NCI-H345 (cell line): ENCODE measurements at regions not wholly inside any gene's neighbourhood (a gene's known extent, or its start where the extent isn't known, plus 50 kb on each side); places are given as distances from the start of the nearest gene placed in this dataset.
A peak's percentile ranks its signal among the peaks of the same experiment; 100 is the strongest.
"Not testable (repeated sequence)": the region's sequence is repeated elsewhere in the genome, so short reads cannot be mapped to it uniquely, and the experiment has no call there.

Experiments used
- DNase-seq: peaks from one replicate; lab custom pipeline; 2025; lab: John Stamatoyannopoulos, UW

DNA sequence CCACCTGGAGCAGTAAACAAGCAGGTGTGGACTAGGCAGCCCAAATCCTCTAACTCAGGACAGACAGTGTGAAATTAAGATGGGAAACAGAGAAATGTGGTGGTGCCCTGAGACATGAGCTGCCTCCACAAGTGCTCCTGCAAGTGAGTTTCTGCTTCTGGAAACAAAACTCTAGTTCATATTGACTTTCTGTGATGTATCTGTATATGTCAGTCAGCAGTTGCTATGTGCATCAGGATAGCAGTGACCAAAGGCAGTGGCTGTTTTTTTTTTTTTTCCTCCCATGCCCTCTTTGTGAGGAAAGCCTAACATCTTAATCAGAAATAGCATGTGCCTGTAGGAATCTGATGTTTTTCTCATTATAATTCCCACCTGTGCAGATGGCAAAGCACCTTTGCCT lies 318.4 kb upstream of the SEMA6A start:
- DNase-seq: no peak

GRCh38 chr5:116887104-116887503 lies 312.5 kb upstream of the SEMA6A start:
- peak; percentile 18 for DNase-seq

- no peak for DNase-seq
Observed at GRCh38 chr5:116885825-116886224, 311.2 kb upstream of the SEMA6A start.

- no peak for DNase-seq
Observed at GRCh38 chr5:116883875-116884274, 309.3 kb upstream of the SEMA6A start.

DNA sequence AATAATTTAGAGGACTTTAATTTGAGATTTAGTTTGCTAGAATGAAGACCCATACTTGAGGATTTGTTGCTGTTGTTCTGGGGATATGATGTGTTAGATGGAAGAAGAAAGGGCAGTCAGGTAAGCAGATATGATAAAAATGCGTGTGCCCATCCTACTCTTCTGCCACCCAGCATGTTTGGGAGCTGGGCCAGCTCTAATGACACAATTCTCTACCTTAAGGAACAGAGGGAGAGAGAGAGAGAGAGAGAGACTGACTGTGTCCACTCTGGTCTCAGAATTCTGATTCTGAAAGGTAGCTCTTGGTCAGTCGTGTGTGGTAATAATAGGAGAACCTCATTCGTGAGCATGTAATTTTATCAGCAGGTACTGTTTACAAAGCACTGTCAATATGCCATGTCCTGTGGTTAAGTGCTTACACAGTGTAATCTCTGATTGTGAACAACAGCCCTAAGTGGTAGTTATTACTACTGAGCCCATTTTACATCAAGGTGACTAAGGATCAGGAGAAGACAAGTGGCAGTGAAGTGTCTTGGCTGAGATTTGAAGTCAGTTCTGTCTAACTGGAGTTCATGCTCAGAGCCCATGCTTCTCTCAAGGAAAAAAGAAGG lies 307.4 kb upstream of the SEMA6A start:
- DNase-seq: peak; percentile 69

GRCh38 chr5:116880601-116881000 lies 306.0 kb upstream of the SEMA6A start:
- no peak for DNase-seq

- no peak for DNase-seq
Observed at GRCh38 chr5:116880150-116880549, 305.5 kb upstream of the SEMA6A start.

GRCh38 chr5:116876240-116876840 lies 301.7 kb upstream of the SEMA6A start:
- DNase-seq: no peak

DNA sequence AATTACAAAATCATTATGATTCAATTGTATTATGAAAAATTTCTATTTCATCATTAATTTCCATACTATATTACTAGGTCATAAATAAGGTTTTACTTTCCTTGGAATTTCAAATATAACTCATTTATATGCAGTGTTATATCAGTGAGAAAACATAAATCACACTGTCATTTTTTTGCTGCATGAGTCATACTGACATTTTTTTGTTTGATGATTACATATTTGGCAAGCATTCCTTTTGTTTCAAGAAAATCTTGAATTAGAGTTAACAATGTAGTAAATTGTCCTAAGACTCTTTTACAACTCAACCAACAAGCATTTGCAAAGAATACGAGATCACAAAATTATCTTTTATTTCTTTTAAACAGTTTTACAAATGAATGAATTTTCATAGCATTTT lies 298.4 kb upstream of the SEMA6A start:
- no peak for DNase-seq

DNA sequence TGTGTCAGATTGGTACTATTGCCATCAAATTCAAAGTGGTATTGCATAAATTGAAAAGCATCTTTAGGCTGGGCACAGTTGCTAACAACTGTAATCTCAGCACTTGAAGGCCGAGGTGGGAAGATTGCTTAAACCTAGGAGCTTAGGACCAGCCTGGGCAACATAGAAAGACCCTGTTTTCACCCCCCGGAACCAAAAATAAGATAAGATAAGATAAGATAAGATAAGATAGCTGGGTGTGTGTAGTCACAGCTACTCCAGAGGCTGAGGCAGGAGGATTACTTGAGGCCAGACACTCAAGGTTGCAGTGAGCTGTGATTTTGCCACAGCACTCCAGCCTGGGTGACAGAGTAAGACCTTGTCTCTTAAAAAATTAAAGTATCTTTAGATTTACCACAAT lies 297.9 kb upstream of the SEMA6A start:
- no peak for DNase-seq

DNA sequence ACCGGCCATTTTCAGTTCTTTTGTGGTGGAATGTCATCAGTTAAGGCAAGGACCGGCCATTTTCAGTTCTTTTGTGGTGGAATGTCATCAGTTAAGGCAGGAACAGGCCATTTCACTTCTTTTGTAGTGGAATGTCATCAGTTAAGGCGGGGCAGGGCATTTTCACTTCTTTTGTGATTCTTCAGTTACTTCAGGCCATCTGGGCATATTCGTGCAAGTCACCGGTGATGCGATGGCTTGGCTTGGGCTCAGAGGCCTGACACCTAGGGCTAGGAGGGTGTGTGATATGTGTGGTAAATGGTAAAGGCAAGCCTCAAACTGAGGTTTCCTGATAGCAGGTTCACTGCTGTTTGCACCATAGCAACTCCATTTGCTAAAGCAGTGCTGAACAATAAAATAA lies 293.2 kb upstream of the SEMA6A start:
- not testable (repeated sequence) for DNase-seq

DNA sequence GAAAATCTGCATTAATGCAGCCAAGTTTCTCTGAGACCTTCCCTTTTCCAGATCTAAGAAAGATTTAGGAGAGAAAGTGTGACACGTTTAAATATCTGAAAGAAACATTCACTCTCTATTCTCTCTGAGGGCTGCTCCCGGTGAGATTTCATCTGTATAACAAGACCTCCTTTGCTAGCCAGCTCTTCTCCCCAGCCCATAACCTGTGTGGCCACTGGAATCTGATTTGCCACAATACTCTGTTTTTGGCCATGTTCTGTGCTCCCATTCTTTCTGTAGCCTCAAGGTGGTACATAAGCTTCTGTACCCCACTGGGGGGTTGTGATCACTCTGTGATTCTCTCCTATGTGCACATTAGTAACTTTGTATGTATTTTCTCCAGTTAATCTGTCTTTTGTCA lies 291.0 kb upstream of the SEMA6A start:
- no peak for DNase-seq

GRCh38 chr5:116864838-116865190 lies 290.2 kb upstream of the SEMA6A start:
- DNase-seq: no peak

DNA sequence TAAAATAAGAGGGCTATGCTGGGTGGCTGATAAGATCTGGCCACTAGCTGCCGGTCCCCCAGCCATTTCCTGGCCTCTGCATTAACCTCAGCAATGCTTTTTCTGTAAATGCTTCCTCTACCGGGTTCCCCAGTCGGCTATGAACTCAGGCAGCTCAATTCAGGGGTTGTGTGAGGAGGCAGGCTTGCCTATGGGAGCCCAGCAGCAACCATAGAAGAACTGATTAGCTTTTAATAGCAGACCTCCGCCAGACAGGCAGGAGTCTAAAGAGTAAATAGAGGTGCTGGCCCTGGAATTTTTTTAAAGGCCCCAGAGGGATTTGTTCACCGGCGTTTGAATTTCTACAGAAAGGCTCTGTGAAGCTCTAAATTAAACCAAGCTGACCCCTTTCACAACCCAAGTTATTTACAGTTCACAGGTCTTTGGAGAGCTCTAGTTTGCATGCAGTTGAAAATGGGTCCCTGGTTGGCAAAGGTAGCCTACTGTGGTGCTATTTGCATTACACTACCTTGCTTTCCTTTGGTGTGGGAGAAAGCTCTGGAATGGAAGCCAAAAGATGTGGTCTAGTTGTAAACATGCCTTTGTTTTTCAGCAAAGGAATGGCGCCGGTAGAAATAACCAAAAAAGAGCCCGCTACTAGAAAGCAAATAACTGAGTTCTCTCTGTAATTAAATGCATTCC lies 289.7 kb upstream of the SEMA6A start:
- no peak for DNase-seq

GRCh38 chr5:116862632-116863455 lies 288.2 kb upstream of the SEMA6A start:
- DNase-seq: no peak

DNA sequence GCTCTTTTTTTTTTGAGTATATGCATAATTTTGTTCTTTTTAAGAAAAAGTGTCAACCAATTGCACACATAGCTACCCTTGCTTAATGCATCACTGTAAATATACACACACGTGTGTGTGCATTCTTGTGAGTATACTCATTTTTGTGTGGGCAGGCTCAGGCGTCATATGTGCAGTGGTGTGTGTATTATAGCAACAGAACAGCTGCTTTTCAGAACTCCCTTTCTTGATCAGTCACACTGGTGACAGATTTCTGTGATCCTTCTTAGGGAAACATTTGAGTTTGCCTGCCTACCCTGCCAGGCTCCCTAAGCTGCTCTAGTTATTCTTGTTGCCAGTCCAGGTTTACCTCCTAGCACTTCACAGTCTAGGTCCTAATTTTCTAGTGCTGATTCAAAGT lies 287.0 kb upstream of the SEMA6A start:
- DNase-seq: no peak

GRCh38 chr5:116861097-116861496 lies 286.5 kb upstream of the SEMA6A start:
- no peak for DNase-seq

GRCh38 chr5:116859666-116860320 lies 285.2 kb upstream of the SEMA6A start:
- DNase-seq: no peak

DNA sequence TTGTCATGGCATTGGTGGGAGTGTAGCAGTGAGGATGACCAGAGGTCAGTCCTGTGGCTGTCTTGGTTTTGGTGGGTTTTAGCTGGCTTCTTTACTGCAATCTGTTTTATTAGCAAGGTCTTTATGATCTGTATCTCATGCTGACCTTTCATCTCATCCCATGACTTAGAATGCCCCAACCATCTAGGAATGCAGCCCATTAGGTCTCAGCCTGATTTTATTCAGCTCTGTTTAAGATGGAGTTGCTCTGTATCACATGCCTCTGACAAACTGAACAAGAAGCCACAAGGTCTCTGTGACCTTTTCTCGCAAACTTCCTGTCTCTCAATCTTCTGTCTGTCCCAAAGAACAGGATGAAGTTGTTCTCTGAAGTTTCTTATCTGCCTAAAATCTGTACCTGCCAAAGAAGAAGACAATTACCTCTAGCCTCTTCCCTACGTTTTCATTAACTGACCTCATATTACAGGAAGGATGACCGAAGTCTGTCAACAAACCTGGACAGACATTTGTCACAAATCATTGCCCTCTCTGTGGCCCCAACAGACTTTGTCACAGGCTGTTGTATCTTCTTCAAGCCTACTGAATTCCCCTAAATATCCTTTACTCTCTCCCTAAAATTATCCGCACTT lies 284.2 kb upstream of the SEMA6A start:
- no peak for DNase-seq

DNA sequence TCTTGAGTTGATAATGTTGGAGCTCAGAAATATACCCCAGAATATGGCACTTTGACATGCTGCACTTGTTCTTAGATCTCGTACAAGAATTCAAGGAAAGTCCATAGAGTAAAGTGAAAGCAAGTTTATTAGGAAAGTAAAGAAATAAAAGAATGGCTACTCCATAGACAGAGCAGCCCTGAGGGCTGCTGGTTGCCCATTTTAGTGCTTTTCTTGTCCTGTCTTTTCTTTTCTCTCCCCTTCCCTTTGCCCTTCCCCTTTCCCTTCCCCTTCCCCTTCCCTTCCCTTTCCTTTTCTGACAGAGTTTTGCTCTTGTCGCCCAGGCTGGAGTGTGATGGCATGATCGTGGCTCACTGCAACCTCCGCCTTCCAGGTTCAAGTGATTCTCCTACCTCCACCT lies 283.4 kb upstream of the SEMA6A start:
- DNase-seq: not testable (repeated sequence)

DNA sequence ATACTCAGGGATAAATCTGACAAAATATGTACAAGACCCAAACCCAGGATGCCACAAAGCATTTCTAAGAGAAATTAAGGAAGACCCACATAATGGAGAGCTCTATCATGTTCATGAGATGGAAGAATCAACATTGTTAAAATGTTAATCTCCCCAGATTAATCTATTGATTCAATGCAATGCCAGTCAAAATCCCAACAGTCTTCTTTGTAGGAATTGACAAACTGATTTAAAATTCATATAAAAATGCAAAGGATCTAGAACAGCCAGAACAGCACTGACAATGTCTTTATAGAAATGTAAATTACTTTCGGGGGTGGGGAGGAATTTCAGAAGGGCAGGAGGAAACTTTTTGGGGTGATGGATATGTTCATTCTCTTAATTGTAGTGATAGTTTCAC lies 281.6 kb upstream of the SEMA6A start:
- DNase-seq: no peak

DNA sequence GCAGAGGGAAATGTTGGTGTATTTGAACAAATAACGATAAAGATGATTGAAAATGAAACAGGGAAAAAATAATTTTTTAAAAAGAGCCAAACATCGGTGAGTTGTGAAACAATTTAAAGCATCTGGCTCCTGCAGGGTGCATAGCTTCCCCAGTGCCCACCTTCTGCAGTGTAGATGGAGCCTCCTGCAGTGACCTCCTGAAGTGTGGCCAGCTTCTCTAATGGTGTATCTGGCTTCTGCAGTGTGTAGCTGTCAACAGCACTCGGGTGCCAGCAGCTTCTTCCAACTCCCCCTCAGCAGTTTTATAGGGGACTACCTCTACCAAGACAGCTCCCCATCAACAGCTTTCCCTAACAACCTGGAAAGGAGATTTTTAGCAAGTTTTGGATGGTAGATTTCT lies 279.4 kb upstream of the SEMA6A start:
- no peak for DNase-seq
